Activated CD4-positive, alpha-beta T cell treated with anti-CD3 and anti-CD28 coated beads for 24 hours (primary cell): ENCODE measurements at regions not wholly inside any gene's neighbourhood (a gene's known extent, or its start where the extent isn't known, plus 50 kb on each side); places are given as distances from the start of the nearest gene placed in this dataset.
"Not testable (repeated sequence)": the region's sequence is repeated elsewhere in the genome, so short reads cannot be mapped to it uniquely, and the experiment has no call there.

Experiments used
- DNase-seq, 2 donors: peaks; one replicate each; pipeline ENCODE4 v3.0.0-alpha.2; 2020; ENCODE audit warnings: low read depth in 2 of 2

- no peak for DNase-seq
These were observed 155.9 kb downstream of the OXSM start for GRCh38 chr3:25945836-25946235.

GRCh38 chr3:25952133-25952532, 162.2 kb downstream of the OXSM start:
- no peak for DNase-seq

DNA sequence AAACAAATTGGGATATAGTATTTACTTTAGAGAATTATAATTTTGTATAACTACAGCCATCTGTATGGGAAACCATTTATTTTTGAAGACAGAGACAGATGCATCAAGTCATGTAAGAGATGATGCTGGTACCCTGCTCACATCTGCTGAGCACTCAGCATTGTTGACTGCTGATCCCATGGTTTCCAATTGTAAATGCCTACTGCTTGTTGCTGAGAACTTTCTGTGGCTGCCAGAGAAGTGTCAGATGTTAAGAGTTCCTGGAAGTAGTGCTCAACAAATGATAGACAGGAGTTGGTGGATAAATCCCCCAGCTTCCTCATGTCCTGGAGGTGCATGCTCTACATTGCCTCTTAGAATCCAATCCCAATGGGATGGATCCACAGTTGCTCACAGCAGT, 167.1 kb downstream of the OXSM start:
- no peak for DNase-seq

DNA sequence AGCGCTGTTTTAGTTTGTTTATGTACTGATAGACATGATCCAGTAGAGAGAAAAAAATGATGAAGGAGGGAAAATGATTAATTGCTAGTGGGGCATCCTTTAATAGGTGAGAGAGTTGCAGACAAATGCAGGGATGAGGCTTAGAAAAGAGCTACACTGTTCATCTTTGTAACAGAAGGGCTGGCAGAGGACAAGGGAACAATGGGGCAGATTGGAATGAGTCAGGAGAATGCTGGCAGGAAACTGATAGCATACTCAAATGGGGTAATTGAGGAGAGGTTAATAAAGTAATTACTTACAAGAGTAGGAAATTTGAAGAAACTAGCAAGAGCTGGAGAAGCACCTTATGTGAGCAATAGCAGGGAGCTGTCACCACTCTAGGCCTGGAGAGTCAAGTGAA, 170.9 kb downstream of the OXSM start:
- no peak for DNase-seq

DNA sequence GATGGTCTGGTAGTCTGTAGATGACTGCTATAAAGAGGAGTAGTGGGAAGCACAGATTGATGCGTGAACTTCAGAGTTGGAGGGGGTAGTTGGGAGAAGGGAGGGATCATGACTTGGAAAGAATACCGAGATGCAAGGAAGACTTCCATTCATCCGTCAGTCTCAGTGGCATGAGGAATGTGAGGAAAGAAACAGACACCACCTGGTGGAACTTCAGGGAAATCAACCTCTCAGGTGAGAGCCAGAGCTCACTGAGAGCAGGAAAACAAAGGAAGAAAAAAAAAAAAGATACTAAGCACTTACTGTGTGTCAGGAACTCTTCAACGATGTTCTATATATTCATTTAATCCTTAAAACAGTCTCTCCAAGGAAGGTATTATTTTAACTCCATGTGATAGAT, 172.4 kb downstream of the OXSM start:
- DNase-seq = no peak

GRCh38 chr3:25964141-25964540, 174.3 kb downstream of the OXSM start:
- no peak for DNase-seq

- DNase-seq = no peak
These were observed 177.5 kb downstream of the OXSM start for GRCh38 chr3:25967385-25967784.

- no peak for DNase-seq
These were observed 181.8 kb downstream of the OXSM start for GRCh38 chr3:25971736-25972135.

- no peak for DNase-seq
These were observed 183.2 kb downstream of the OXSM start for GRCh38 chr3:25973122-25973521.

GRCh38 chr3:25982756-25983155, 192.9 kb downstream of the OXSM start:
- DNase-seq = no peak

DNA sequence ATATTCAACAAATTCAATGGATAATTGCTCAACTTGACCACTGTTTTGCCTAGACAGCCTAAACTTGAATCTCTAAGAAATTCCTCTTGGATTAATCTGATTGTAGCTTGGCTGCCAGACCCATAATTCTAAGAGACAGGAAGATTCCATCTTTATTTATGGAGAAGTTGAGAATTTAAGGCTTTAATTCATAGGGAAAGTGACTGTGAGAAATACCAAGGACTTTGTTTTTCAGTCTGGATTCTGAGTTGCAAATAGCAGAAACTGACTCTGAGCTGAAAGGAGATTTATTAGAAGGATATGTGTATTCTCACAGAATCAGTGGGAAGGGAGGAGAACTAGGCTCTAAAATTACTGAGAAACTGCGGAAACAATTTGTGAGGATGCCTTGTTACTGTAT, 195.7 kb downstream of the OXSM start:
- no peak for DNase-seq

GRCh38 chr3:25992606-25993005, 202.7 kb downstream of the OXSM start:
- no peak for DNase-seq

- DNase-seq = no peak
These were observed 214.3 kb downstream of the OXSM start for GRCh38 chr3:26004172-26004571.

GRCh38 chr3:26011276-26011675, 221.4 kb downstream of the OXSM start:
- no peak for DNase-seq

GRCh38 chr3:26012241-26012745, 222.4 kb downstream of the OXSM start:
- DNase-seq = no peak

DNA sequence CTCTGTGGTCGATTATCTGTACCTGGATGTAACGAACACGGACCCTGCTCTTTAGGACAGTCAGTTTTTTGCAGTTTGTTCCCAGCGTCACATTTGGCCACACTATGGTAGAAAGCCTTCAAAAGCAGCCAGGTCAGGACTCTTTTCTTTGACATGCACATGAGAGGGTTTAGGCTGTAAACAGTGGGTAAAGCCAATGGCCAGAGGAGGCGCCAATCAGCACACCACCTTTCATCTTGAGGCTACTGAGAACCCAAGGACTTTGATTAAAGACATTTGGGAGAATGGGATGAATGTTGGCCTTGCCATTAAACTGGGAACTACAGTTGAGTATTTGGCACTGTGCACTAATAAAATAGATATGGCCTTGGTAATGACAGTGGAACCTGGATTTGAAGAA, 225.9 kb downstream of the OXSM start:
- DNase-seq = no peak

GRCh38 chr3:26018889-26019288, 229.0 kb downstream of the OXSM start:
- DNase-seq = no peak

- not testable (repeated sequence) for DNase-seq
These were observed 234.3 kb downstream of the OXSM start for GRCh38 chr3:26024206-26024605.

- DNase-seq = no peak
These were observed 239.4 kb downstream of the OXSM start for GRCh38 chr3:26029321-26029720.

GRCh38 chr3:26042126-26042525, 252.2 kb downstream of the OXSM start:
- DNase-seq = not testable (repeated sequence)

GRCh38 chr3:26049951-26050350, 260.1 kb downstream of the OXSM start:
- no peak for DNase-seq

- DNase-seq = no peak
These were observed 260.9 kb downstream of the OXSM start for GRCh38 chr3:26050776-26051175.

DNA sequence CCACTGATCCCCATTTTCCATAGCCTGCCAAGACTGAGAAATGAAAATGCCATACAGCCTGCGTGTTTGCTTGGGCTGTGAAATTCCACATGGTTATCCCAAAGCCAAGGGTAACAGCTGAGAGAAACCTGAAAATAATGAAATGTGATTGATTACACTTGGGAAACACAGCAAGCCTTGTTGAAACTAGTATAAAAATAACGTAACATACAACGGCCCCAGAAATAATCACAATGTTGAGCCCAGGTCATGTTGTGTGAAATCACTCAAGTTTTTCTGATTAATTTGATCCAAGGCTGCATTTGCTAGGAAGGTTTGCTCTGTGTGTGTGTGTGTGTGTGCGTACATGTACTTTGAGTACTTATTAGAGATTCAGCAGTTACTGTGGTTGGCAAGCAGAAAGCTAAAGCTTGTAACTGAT, 269.0 kb downstream of the OXSM start:
- DNase-seq = no peak

DNA sequence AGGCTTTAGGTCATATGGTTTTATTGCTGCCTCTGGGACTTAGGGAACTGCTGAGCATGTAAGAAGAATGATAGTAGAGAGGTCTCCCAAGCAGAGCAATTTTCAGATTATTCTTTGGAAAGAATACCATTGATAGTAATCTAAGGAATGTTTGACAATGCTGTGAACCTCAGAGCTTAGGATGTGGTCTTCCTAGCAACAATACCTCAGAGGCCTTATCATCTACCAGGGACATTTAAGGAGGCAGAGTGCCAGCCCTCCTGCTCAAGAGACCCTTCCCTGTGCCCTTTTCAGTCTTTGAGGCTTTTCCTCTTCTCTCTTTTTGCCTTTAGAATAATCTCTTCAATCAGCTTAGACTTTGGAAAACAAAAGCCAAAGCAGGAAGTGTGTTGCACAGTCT, 272.1 kb downstream of the OXSM start:
- DNase-seq = no peak

DNA sequence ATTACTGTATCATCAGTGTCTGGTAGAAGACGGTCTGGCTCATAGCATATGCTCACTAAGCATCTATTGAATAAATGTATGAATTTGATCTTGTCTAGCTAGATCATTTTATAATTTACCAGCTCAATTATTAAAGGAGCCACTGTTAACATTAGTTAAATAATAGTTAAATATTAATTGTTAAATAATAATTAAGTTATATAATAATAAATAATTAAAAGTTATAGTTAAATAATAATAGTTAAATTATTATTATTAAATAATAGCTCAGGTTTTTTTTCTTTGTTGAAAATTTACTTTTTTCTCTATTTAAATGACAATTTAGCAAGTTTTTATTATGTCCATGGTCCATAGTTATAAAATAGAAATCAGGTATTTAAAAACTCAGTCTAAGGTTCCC, 274.4 kb downstream of the OXSM start:
- no peak for DNase-seq
